ENCODE measurements at regions not wholly inside any gene's neighbourhood (a gene's known extent, or its start where the extent isn't known, plus 50 kb on each side); places are given as distances from the start of the nearest gene placed in this dataset.

GRCh38 chr12:76190299-76190698, 105.8 kb upstream of the NAP1L1 start:
- TF ChIP-seq POLR2A (IDR thresholded peaks at IDR 0.05), result no peak
- no peak for TF ChIP-seq CTCF (IDR thresholded peaks at IDR 0.05)

Measured in esophagus squamous epithelium (tissue), 4 donors.